ENCODE measurements at regions not wholly inside any gene's neighbourhood (a gene's known extent, or its start where the extent isn't known, plus 50 kb on each side); places are given as distances from the start of the nearest gene placed in this dataset.

DNA sequence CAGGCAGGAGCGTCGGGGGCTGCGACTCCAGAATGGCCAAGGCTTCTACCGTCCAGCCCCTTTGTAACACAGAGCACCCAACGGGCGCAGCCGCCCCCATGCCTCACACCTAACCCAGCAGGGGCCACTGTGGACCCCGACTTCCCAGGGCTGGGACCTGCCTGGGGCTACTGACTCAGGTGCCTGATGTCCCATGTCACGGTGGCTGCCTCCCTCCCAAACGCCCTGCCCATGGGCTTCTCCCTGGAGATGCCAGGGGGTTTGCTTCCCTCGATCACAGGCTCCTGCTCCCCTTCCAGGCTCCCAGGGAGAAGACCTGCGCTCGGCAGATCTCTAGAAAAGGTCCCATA is 84.0 kb downstream of the MYEOV start:
- TF ChIP-seq, protein P1, sequence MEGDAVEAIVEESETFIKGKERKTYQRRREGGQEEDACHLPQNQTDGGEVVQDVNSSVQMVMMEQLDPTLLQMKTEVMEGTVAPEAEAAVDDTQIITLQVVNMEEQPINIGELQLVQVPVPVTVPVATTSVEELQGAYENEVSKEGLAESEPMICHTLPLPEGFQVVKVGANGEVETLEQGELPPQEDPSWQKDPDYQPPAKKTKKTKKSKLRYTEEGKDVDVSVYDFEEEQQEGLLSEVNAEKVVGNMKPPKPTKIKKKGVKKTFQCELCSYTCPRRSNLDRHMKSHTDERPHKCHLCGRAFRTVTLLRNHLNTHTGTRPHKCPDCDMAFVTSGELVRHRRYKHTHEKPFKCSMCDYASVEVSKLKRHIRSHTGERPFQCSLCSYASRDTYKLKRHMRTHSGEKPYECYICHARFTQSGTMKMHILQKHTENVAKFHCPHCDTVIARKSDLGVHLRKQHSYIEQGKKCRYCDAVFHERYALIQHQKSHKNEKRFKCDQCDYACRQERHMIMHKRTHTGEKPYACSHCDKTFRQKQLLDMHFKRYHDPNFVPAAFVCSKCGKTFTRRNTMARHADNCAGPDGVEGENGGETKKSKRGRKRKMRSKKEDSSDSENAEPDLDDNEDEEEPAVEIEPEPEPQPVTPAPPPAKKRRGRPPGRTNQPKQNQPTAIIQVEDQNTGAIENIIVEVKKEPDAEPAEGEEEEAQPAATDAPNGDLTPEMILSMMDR (IDR thresholded peaks at IDR 0.05) = no peak
- no peak for TF ChIP-seq POLR2A (IDR thresholded peaks at IDR 0.05)

Data from Peyer's patch (tissue), 4 donors.